H1 (cell line): ENCODE measurements at regions not wholly inside any gene's neighbourhood (a gene's known extent, or its start where the extent isn't known, plus 50 kb on each side); places are given as distances from the start of the nearest gene placed in this dataset.

ENCODE experiments used
- CTCF ChIA-PET: fragments of 300-600 bp; sonication (Branson Sonifier 250); formaldehyde crosslinking; loops from one replicate; lab custom pipeline; 2021; ENCODE audit not compliant: partially characterized antibody; lab: Charles Lee
- POLR2A ChIA-PET: fragments of 300-600 bp; sonication (Branson Sonifier 250); formaldehyde crosslinking; loops from one replicate; lab custom pipeline; 2021; ENCODE audit warnings: inconsistent platforms; ENCODE audit not compliant: partially characterized antibody; lab: Charles Lee
- DNase-seq, 2 experiments: peaks; one replicate each; pipeline versions ENCODE4 v3.0.0 to v3.0.0-alpha.2; 2010 to 2022; ENCODE audit warnings: low spot score in 2 of 2, low read depth in 1 of 2, mixed read lengths in 1 of 2
- FAIRE-seq: peaks from 2 replicates; lab custom pipeline; 2011; peaks lifted over from hg19 to GRCh38; lab: Jason Lieb, UNC
- H2AFZ ChIP-seq: 2 replicates; pipeline ENCODE4 v1.8.1; 2012; ENCODE audit warnings: low read length, inconsistent platforms
- H2AK5ac ChIP-seq: 2 replicates; pipeline ENCODE4 v1.6.1; 2013; ENCODE audit warnings: low read depth, low read length
- H2BK120ac ChIP-seq: replicated peaks from 2 replicates; pipeline ENCODE3; 2013; ENCODE audit warnings: low read depth, low read length, inconsistent platforms
- H2BK12ac ChIP-seq: 2 replicates; pipeline ENCODE4 v1.6.1; 2013; ENCODE audit warnings: low read depth, low read length
- H2BK15ac ChIP-seq: 2 replicates; pipeline ENCODE4 v1.6.1; 2013; ENCODE audit warnings: low read length
- H2BK20ac ChIP-seq: 2 replicates; pipeline ENCODE4 v1.6.1; 2013; ENCODE audit warnings: low read length
- H2BK5ac ChIP-seq: 2 replicates; pipeline ENCODE4 v1.6.1; 2013; ENCODE audit warnings: low read depth, low read length
- H3K14ac ChIP-seq: 2 replicates; pipeline ENCODE4 v1.6.1; 2013; ENCODE audit warnings: inconsistent platforms; ENCODE audit not compliant: insufficient read length
- H3K18ac ChIP-seq: 2 replicates; pipeline ENCODE4 v1.6.1; 2013; ENCODE audit warnings: low read length; ENCODE audit errors: extremely low read depth
- H3K23ac ChIP-seq: 2 replicates; pipeline ENCODE4 v1.6.1; 2013; ENCODE audit warnings: inconsistent platforms; ENCODE audit not compliant: insufficient read length
- H3K23me2 ChIP-seq: 2 replicates; pipeline ENCODE4 v1.6.1; 2013; ENCODE audit warnings: low read depth, low read length
- H3K27ac ChIP-seq: 2 replicates; pipeline ENCODE4 v1.6.1; 2011; ENCODE audit warnings: low read depth, low read length, inconsistent platforms
- H3K27me3 ChIP-seq, 4 experiments: replicated peaks in 1 of 4; 1 replicate in 1 of 4; 2 replicates in 3 of 4; pipeline versions ENCODE4 v1.6.1 to v1.8.1; 2011 to 2013; ENCODE audit warnings: low read length in 3 of 4, mild to moderate bottlenecking in 3 of 4, inconsistent platforms in 2 of 4, mixed read lengths in 2 of 4, moderate library complexity in 1 of 4; ENCODE audit not compliant: control insufficient read depth in 3 of 4, insufficient read depth in 3 of 4; ENCODE audit errors: extremely low read depth in 1 of 4
- H3K36me3 ChIP-seq, 4 experiments: 2 replicates each; pipeline versions ENCODE4 v1.6.1 to v1.8.1; 2011 to 2013; ENCODE audit warnings: mild to moderate bottlenecking in 4 of 4, low read length in 3 of 4, moderate library complexity in 2 of 4, control low read depth in 1 of 4, inconsistent platforms in 1 of 4; ENCODE audit not compliant: insufficient read depth in 4 of 4, control insufficient read depth in 2 of 4
- H3K4ac ChIP-seq: replicated peaks from 2 replicates; pipeline ENCODE3; 2013; ENCODE audit warnings: low read length, low read depth, mixed read lengths, inconsistent platforms; ENCODE audit not compliant: insufficient read length
- H3K4me1 ChIP-seq, 4 experiments: replicated peaks in 1 of 4; 1 replicate in 1 of 4; 2 replicates in 3 of 4; pipeline versions ENCODE4 v1.6.1 to v1.8.1; 2011 to 2013; ENCODE audit warnings: low read length in 3 of 4, inconsistent platforms in 2 of 4, mixed read lengths in 1 of 4; ENCODE audit not compliant: insufficient read depth in 4 of 4, control insufficient read depth in 3 of 4
- H3K4me2 ChIP-seq, 2 experiments: 2 replicates each; pipeline versions ENCODE4 v1.6.1 to v1.8.1; 2011 to 2013; ENCODE audit warnings: low read depth in 2 of 2, low read length in 2 of 2, control low read depth in 1 of 2, inconsistent platforms in 1 of 2, mild to moderate bottlenecking in 1 of 2; ENCODE audit not compliant: insufficient read depth in 1 of 2
- H3K4me3 ChIP-seq, 4 experiments: fragments of 200-600, 300-600 bp in 1 of 4; sonication (generic), shearing (Covaris generic), sonication (Bioruptor Twin) in 1 of 4; 2 replicates each; pipeline versions ENCODE4 v1.5.1 to v1.8.1; 2011 to 2016; ENCODE audit warnings: low read length in 4 of 4, low read depth in 3 of 4, control low read depth in 2 of 4, inconsistent platforms in 2 of 4, mild to moderate bottlenecking in 2 of 4, mixed read lengths in 1 of 4, moderate library complexity in 1 of 4; ENCODE audit not compliant: insufficient read depth in 2 of 4; ENCODE audit errors: extremely low read depth in 1 of 4
- H3K56ac ChIP-seq: replicated peaks from 2 replicates; pipeline ENCODE3; 2013; ENCODE audit warnings: low read depth, mild to moderate bottlenecking, mixed read lengths, low read length, inconsistent platforms; ENCODE audit not compliant: insufficient read length
- H3K79me1 ChIP-seq: 2 replicates; pipeline ENCODE4 v1.6.1; 2013; ENCODE audit warnings: low read depth, low read length, control low read depth
- H3K79me2 ChIP-seq, 2 experiments: 2 replicates each; pipeline versions ENCODE4 v1.6.1 to v1.8.1; 2012 to 2013; ENCODE audit warnings: low read length in 2 of 2, mild to moderate bottlenecking in 2 of 2, inconsistent platforms in 1 of 2; ENCODE audit not compliant: insufficient read depth in 2 of 2, control insufficient read depth in 1 of 2
- H3K9ac ChIP-seq, 4 experiments: replicated peaks in 1 of 4; 1 replicate in 1 of 4; 2 replicates in 3 of 4; pipeline versions ENCODE4 v1.6.1 to v1.8.1; 2011 to 2013; ENCODE audit warnings: low read depth in 3 of 4, low read length in 3 of 4, control low read depth in 2 of 4, mild to moderate bottlenecking in 2 of 4, moderate library complexity in 2 of 4, inconsistent platforms in 1 of 4; ENCODE audit errors: extremely low read depth in 1 of 4
- H3K9me3 ChIP-seq, 2 experiments: 2 replicates each; pipeline versions ENCODE4 v1.6.1 to v1.8.1; 2012 to 2013; ENCODE audit warnings: mild to moderate bottlenecking in 2 of 2, moderate library complexity in 2 of 2, control low read depth in 1 of 2, inconsistent platforms in 1 of 2, low read depth in 1 of 2, low read length in 1 of 2, mixed read lengths in 1 of 2; ENCODE audit not compliant: insufficient read depth in 2 of 2
- H4K20me1 ChIP-seq, 2 experiments: replicated peaks in 1 of 2; 2 replicates each; pipeline versions ENCODE3 to v1.8.1; 2011 to 2013; ENCODE audit warnings: inconsistent platforms in 2 of 2, low read length in 2 of 2, mild to moderate bottlenecking in 1 of 2; ENCODE audit not compliant: insufficient read depth in 2 of 2, control insufficient read depth in 1 of 2
- H4K5ac ChIP-seq: 2 replicates; pipeline ENCODE4 v1.6.1; 2013; ENCODE audit warnings: low read length, low read depth, mixed read lengths, inconsistent platforms; ENCODE audit not compliant: insufficient read length
- H4K8ac ChIP-seq: 2 replicates; pipeline ENCODE4 v1.8.0; 2013; ENCODE audit warnings: mild to moderate bottlenecking, moderate library complexity, low read length, inconsistent platforms; ENCODE audit not compliant: insufficient read depth; ENCODE audit errors: extremely low read depth
- H4K91ac ChIP-seq: replicated peaks from 2 replicates; pipeline ENCODE3; 2013; ENCODE audit warnings: low read length, mixed read lengths, inconsistent platforms; ENCODE audit not compliant: insufficient read length
- BACH1 ChIP-seq: IDR thresholded peaks from 2 replicates; pipeline ENCODE4 v1.6.1; 2012; ENCODE audit warnings: low read length, improper control_type of control experiment
- CEBPB ChIP-seq: IDR thresholded peaks from 2 replicates; pipeline ENCODE4 v1.6.1; 2012; ENCODE audit warnings: low read depth, low read length
- JUND ChIP-seq: IDR thresholded peaks from 2 replicates; pipeline ENCODE4 v1.6.1; 2011; ENCODE audit warnings: mild to moderate bottlenecking, improper control_type of control experiment, low read length
- KDM1A ChIP-seq: fragments of 200-600, 300-600 bp; sonication (generic); IDR thresholded peaks from 2 replicates; pipeline ENCODE4 v1.7.1; 2016; ENCODE audit warnings: mild to moderate bottlenecking, low read length, borderline replicate concordance
- KDM5A ChIP-seq: fragments of 200-600 bp; IDR thresholded peaks from 2 replicates; pipeline ENCODE4 v1.7.1; 2012; ENCODE audit warnings: mild to moderate bottlenecking, low read length, inconsistent platforms, mixed read lengths
- PHF8 ChIP-seq: fragments of 200-600 bp; sonication (generic); conservative IDR thresholded peaks from 2 replicates; pipeline ENCODE4 v1.7.1; 2012; ENCODE audit warnings: low read depth, mild to moderate bottlenecking, inconsistent platforms, low read length, moderate library complexity
- POLR2AphosphoS5 ChIP-seq: IDR thresholded peaks from 2 replicates; pipeline ENCODE4 v1.6.1; 2011; ENCODE audit warnings: low read depth, low read length
- POU5F1 ChIP-seq: IDR thresholded peaks from 2 replicates; pipeline ENCODE4 v1.6.1; 2011; ENCODE audit warnings: low read depth, mild to moderate bottlenecking, low read length, moderate library complexity
- RXRA ChIP-seq: IDR thresholded peaks from 2 replicates; pipeline ENCODE4 v1.6.1; 2011; ENCODE audit warnings: low read depth, mild to moderate bottlenecking, low read length, moderate library complexity; ENCODE audit not compliant: insufficient read depth
- SAP30 ChIP-seq: fragments of 300-600 bp; sonication (generic); IDR thresholded peaks from 2 replicates; pipeline ENCODE4 v1.7.1; 2012; ENCODE audit warnings: low read length, moderate library complexity, mild to moderate bottlenecking, inconsistent platforms; ENCODE audit not compliant: insufficient read depth, insufficient replicate concordance
- SP4 ChIP-seq: IDR thresholded peaks from 2 replicates; pipeline ENCODE4 v1.6.1; 2012; ENCODE audit warnings: low read length, inconsistent platforms
- TCF12 ChIP-seq: IDR thresholded peaks from 2 replicates; pipeline ENCODE4 v1.6.1; 2011; ENCODE audit warnings: low read depth, mild to moderate bottlenecking, low read length
- YY1 ChIP-seq: IDR thresholded peaks from 2 replicates; pipeline ENCODE4 v1.6.1; 2011; ENCODE audit warnings: low read depth, mild to moderate bottlenecking, low read length
- WGBS, 2 experiments: shearing (Covaris generic) in 1 of 2; methylation state at CpG; one replicate each; pipeline versions ENCODE4 v1.1.6 to v1.1.7; 2013 to 2015; ENCODE audit warnings: low lambda C conversion rate in 2 of 2, mixed read lengths in 2 of 2, inconsistent platforms in 1 of 2, low coverage in 1 of 2, missing lambda C conversion rate in 1 of 2; ENCODE audit not compliant: insufficient replicate concordance in 2 of 2, insufficient coverage in 1 of 2, insufficient read length in 1 of 2; ENCODE audit errors: extremely low coverage in 1 of 2, missing lambda C conversion rate in 1 of 2; 5-methylcytosine and 5-hydroxymethylcytosine counted together

DNA sequence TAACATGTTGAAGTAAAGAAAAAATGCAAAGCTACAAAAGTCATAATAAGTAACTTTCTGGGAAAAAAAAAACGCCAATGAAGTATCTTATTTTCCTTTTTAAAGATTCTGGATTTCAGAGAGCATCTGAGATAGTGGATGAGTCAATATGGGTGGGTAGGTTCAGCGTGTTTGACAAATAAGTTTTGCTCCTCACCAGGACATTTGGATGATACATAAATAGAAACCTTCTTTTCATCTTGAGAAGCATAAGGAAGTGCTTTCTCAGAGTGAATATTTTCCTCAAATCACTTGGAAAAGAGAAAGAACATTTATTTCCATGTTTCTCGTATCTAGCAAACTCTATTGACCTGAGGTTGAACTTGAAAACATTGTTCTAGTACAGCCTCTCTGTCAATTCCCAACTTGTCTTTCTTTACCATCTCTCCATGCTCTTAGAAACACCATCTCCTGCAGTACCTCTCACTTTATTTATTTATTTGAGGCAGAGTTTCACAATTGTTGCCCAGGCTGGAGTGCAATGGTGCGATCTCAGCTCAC, 463.2 kb downstream of the KLF5 start:
- Histone ChIP-seq H2AFZ (no peak overlapping the region), H3K4ac (no peak overlapping the region), H3K4me3 (no peak overlapping the region), H3K23me2 (no peaks in the 10 kb centered on the region), H3K36me3 (no peaks in the 10 kb centered on the region), H4K91ac (no peak overlapping the region), H2BK20ac (no peak overlapping the region), H4K20me1 (no peaks in the 10 kb centered on the region), H3K14ac (no peak overlapping the region), H3K23ac (no peak overlapping the region), H3K79me2 (no peaks in the 10 kb centered on the region), H3K79me1 (no peaks in the 10 kb centered on the region), H2AK5ac (no peak overlapping the region), H3K4me2 (no peak overlapping the region), H3K4me1 (no peaks in the 10 kb centered on the region), H2BK15ac (no peak overlapping the region), H3K9me3 (no peaks in the 10 kb centered on the region), H3K9ac (no peak overlapping the region), H4K8ac (no peak overlapping the region), H3K56ac (no peak overlapping the region), H3K27ac (no peak overlapping the region), H3K27me3 (no peaks in the 10 kb centered on the region), H2BK120ac (no peak overlapping the region), H2BK12ac (no peak overlapping the region), H3K18ac (no peak overlapping the region), H4K5ac (no peak overlapping the region), H2BK5ac (no peak overlapping the region)
- ChIA-PET CTCF (no interaction called here), POLR2A (no interaction called here)
- no peak for TF ChIP-seq CEBPB
- no peak for TF ChIP-seq KDM1A
- TF ChIP-seq POU5F1: no peak
- TF ChIP-seq KDM5A: no peak
- no peak for TF ChIP-seq YY1
- no peak for TF ChIP-seq RXRA
- TF ChIP-seq TCF12: no peak
- no peak for TF ChIP-seq SAP30
- TF ChIP-seq PHF8: no peak
- TF ChIP-seq BACH1: no peak
- TF ChIP-seq POLR2AphosphoS5: no peak
- TF ChIP-seq JUND: no peak
- no peak for TF ChIP-seq SP4
- WGBS, 2 experiments: 85% methylated on average over 4 of the region's 4 CpGs; no CpG with 5 or more reads in 1 of the 2 experiments
- DNase-seq (no peak), FAIRE-seq (no peak)
